Fibroblast of skin of right quadriceps (primary cell): ENCODE measurements at regions not wholly inside any gene's neighbourhood (a gene's known extent, or its start where the extent isn't known, plus 50 kb on each side); places are given as distances from the start of the nearest gene placed in this dataset.

Experiments used
- DNase-seq: peaks from one replicate; pipeline ENCODE4 v3.0.0-alpha.2; 2013

- no peak for DNase-seq
These were observed 410.5 kb downstream of the BMP2 start for GRCh38 chr20:7178004-7178403.

GRCh38 chr20:7180256-7181045, 413.0 kb downstream of the BMP2 start:
- peak; percentile 73 for DNase-seq

- peak; percentile 24 for DNase-seq
These were observed 421.7 kb downstream of the BMP2 start for GRCh38 chr20:7189231-7189630.

- DNase-seq = no peak
These were observed 426.2 kb downstream of the BMP2 start for GRCh38 chr20:7193681-7194080.

GRCh38 chr20:7195704-7196103, 428.2 kb downstream of the BMP2 start:
- DNase-seq = peak; percentile 81

GRCh38 chr20:7196481-7196880, 429.0 kb downstream of the BMP2 start:
- peak; percentile 57 for DNase-seq

- no peak for DNase-seq
These were observed 432.4 kb downstream of the BMP2 start for GRCh38 chr20:7199861-7200260.

GRCh38 chr20:7207186-7207798, 439.8 kb downstream of the BMP2 start:
- peak; percentile 41 for DNase-seq

GRCh38 chr20:7210910-7211309, 443.4 kb downstream of the BMP2 start:
- no peak for DNase-seq

GRCh38 chr20:7214081-7214740, 446.7 kb downstream of the BMP2 start:
- no peak for DNase-seq

- no peak for DNase-seq
These were observed 450.1 kb downstream of the BMP2 start for GRCh38 chr20:7217606-7218005.

GRCh38 chr20:7220755-7221154, 453.3 kb downstream of the BMP2 start:
- DNase-seq = no peak

- DNase-seq = no peak
These were observed 458.7 kb downstream of the BMP2 start for GRCh38 chr20:7226156-7226555.

GRCh38 chr20:7231303-7231702, 463.8 kb downstream of the BMP2 start:
- DNase-seq = no peak

GRCh38 chr20:7232796-7233195, 465.3 kb downstream of the BMP2 start:
- no peak for DNase-seq

GRCh38 chr20:7237251-7237650, 469.8 kb downstream of the BMP2 start:
- DNase-seq = peak; percentile 6

- DNase-seq = no peak
These were observed 473.0 kb downstream of the BMP2 start for GRCh38 chr20:7240490-7240889.

- DNase-seq = no peak
These were observed 481.1 kb downstream of the BMP2 start for GRCh38 chr20:7248281-7249201.

GRCh38 chr20:7250337-7250736, 482.9 kb downstream of the BMP2 start:
- no peak for DNase-seq

GRCh38 chr20:7257099-7257498, 489.6 kb downstream of the BMP2 start:
- DNase-seq = no peak

- no peak for DNase-seq
These were observed 490.4 kb downstream of the BMP2 start for GRCh38 chr20:7257692-7258466.

- no peak for DNase-seq
These were observed 495.3 kb downstream of the BMP2 start for GRCh38 chr20:7262803-7263202.
